Upper lobe of left lung (tissue), 4 donors: ENCODE measurements at regions not wholly inside any gene's neighbourhood (a gene's known extent, or its start where the extent isn't known, plus 50 kb on each side); places are given as distances from the start of the nearest gene placed in this dataset.

Experiments
- CTCF ChIP-seq, 6 experiments: fragments of 450-650 bp in 4 of 6; fragments of 200-600 bp in 2 of 6; sonication (generic) in 2 of 6; IDR thresholded peaks; one replicate each; pipeline ENCODE4 v1.5.1; 2016 to 2019; ENCODE audit warnings: antibody characterized with exemption in 6 of 6
- POLR2A ChIP-seq, 4 donors: fragments of 450-650 bp; IDR thresholded peaks; one replicate each; pipeline ENCODE4 v1.5.1; 2016 to 2017; ENCODE audit warnings: antibody characterized with exemption in 4 of 4, mild to moderate bottlenecking in 2 of 4

- TF ChIP-seq POLR2A (IDR thresholded peaks at IDR 0.05) (no peak), CTCF (IDR thresholded peaks at IDR 0.05) (peak in 4 of 6 experiments; percentile 8 to 42 (median 30))
Measured at GRCh38 chr12:59087077-59087673, 166.9 kb upstream of the LRIG3 start.
